WTC11 (cell line): ENCODE measurements at regions not wholly inside any gene's neighbourhood (a gene's known extent, or its start where the extent isn't known, plus 50 kb on each side); places are given as distances from the start of the nearest gene placed in this dataset.

Experiments used
- ATAC-seq: fragments of 200-7000 bp; cut with Tn5 transposase; 2 replicates; pipeline ENCODE4 v1.10.0; 2021; ENCODE audit warnings: mild to moderate bottlenecking, moderate library complexity
- CTCF ChIA-PET: fragments of 300-600 bp; sonication (Branson Sonifier 250); formaldehyde crosslinking; loops from one replicate; lab custom pipeline; 2021; ENCODE audit warnings: antibody characterized with exemption; lab: Charles Lee
- POLR2A ChIA-PET: fragments of 350-600 bp; sonication (Branson Sonifier 250); formaldehyde crosslinking; loops from one replicate; lab custom pipeline; 2021; ENCODE audit warnings: antibody characterized with exemption; lab: Charles Lee
- DNase-seq: peaks from one replicate; pipeline ENCODE4 v3.0.0; 2021; ENCODE audit warnings: low spot score
- H3K27ac Mint-ChIP-seq: 2 replicates; pipeline ENCODE4 v1.8.0; 2021; ENCODE audit warnings: mixed read lengths
- H3K27me3 Mint-ChIP-seq: 2 replicates; pipeline ENCODE4 v1.8.0; 2021; ENCODE audit warnings: low read depth, mild to moderate bottlenecking, moderate library complexity, mixed read lengths
- H3K36me3 Mint-ChIP-seq: 2 replicates; pipeline ENCODE4 v1.8.0; 2021; ENCODE audit warnings: mixed read lengths
- H3K4me1 Mint-ChIP-seq: 2 replicates; pipeline ENCODE4 v1.8.0; 2022; ENCODE audit warnings: mixed read lengths
- H3K4me3 Mint-ChIP-seq: 2 replicates; pipeline ENCODE4 v1.8.0; 2021; ENCODE audit warnings: mild to moderate bottlenecking, moderate library complexity, mixed read lengths
- H3K9me3 Mint-ChIP-seq: 2 replicates; pipeline ENCODE4 v1.8.0; 2021; ENCODE audit warnings: mixed read lengths
- AFF4 ChIP-seq: sonication (generic); formaldehyde crosslinking; IDR thresholded peaks from 2 replicates; pipeline ENCODE4 v1.8.1; 2023; ENCODE audit warnings: mild to moderate bottlenecking, missing genetic modification reagents, borderline replicate concordance
- ATF3 ChIP-seq: sonication (generic); formaldehyde crosslinking; conservative IDR thresholded peaks from 2 replicates; pipeline ENCODE4 v1.8.1; 2022; ENCODE audit warnings: mild to moderate bottlenecking, missing genetic modification reagents
- CREM ChIP-seq: sonication (generic); formaldehyde crosslinking; IDR thresholded peaks from 2 replicates; pipeline ENCODE4 v1.8.1; 2022; ENCODE audit warnings: mild to moderate bottlenecking, missing genetic modification reagents, moderate library complexity
- ELF4 ChIP-seq: sonication (generic); formaldehyde crosslinking; IDR thresholded peaks from 2 replicates; pipeline ENCODE4 v1.8.1; 2022; ENCODE audit warnings: low read depth, mild to moderate bottlenecking, moderate library complexity, missing genetic modification reagents
- EMX1 ChIP-seq: fragments of 250-450 bp; sonication (Bioruptor Pico); IDR thresholded peaks from 2 replicates; pipeline ENCODE4 v1.8.0; 2021; ENCODE audit warnings: mild to moderate bottlenecking
- FOXK1 ChIP-seq: sonication (generic); formaldehyde crosslinking; IDR thresholded peaks from 2 replicates; pipeline ENCODE4 v1.8.0; 2022; ENCODE audit warnings: mild to moderate bottlenecking, moderate library complexity, missing genetic modification reagents
- GTF2I ChIP-seq: fragments of 250-450 bp; sonication (Bioruptor Pico); conservative IDR thresholded peaks from 2 replicates; pipeline ENCODE4 v1.4.0; 2021; ENCODE audit warnings: mild to moderate bottlenecking
- JUN ChIP-seq: sonication (generic); formaldehyde crosslinking; IDR thresholded peaks from 2 replicates; pipeline ENCODE4 v1.8.0; 2023; ENCODE audit warnings: mild to moderate bottlenecking, missing genetic modification reagents
- KAT7 ChIP-seq: sonication (generic); formaldehyde crosslinking; IDR thresholded peaks from 2 replicates; pipeline ENCODE4 v1.8.1; 2023; ENCODE audit warnings: missing genetic modification reagents, mild to moderate bottlenecking, borderline replicate concordance
- MAX ChIP-seq: sonication (generic); formaldehyde crosslinking; IDR thresholded peaks from 2 replicates; pipeline ENCODE4 v1.8.0; 2022; ENCODE audit warnings: mild to moderate bottlenecking, missing genetic modification reagents
- MXD4 ChIP-seq: fragments of 250-450 bp; sonication (Bioruptor Pico); IDR thresholded peaks from 2 replicates; pipeline ENCODE4 v1.8.0; 2021; ENCODE audit warnings: mild to moderate bottlenecking, moderate library complexity, borderline replicate concordance
- NFATC4 ChIP-seq: fragments of 250-450 bp; sonication (Bioruptor Pico); IDR thresholded peaks from 2 replicates; pipeline ENCODE4 v1.9.0; 2021; ENCODE audit warnings: mild to moderate bottlenecking
- RELA ChIP-seq: sonication (generic); formaldehyde crosslinking; IDR thresholded peaks from 2 replicates; pipeline ENCODE4 v1.8.1; 2022; ENCODE audit warnings: missing genetic modification reagents, mild to moderate bottlenecking, borderline replicate concordance
- ZBTB21 ChIP-seq: sonication (generic); formaldehyde crosslinking; IDR thresholded peaks from 2 replicates; pipeline ENCODE4 v1.8.1; 2023; ENCODE audit warnings: mild to moderate bottlenecking, missing genetic modification reagents, borderline replicate concordance
- ZNF281 ChIP-seq: sonication (generic); formaldehyde crosslinking; IDR thresholded peaks from 2 replicates; pipeline ENCODE4 v1.8.0; 2023; ENCODE audit warnings: mild to moderate bottlenecking, missing genetic modification reagents
- ZNF396 ChIP-seq: fragments of 250-450 bp; sonication (Bioruptor Pico); IDR thresholded peaks from 2 replicates; pipeline ENCODE4 v1.8.0; 2021; ENCODE audit warnings: mild to moderate bottlenecking, moderate library complexity, borderline replicate concordance
- ZNF416 ChIP-seq: fragments of 250-450 bp; sonication (Bioruptor Pico); IDR thresholded peaks from 2 replicates; pipeline ENCODE4 v1.9.0; 2021; ENCODE audit warnings: mild to moderate bottlenecking, inconsistent platforms
- ZNF423 ChIP-seq: fragments of 250-450 bp; sonication (Bioruptor Pico); IDR thresholded peaks from 2 replicates; pipeline ENCODE4 v2.1.2; 2022; ENCODE audit warnings: mild to moderate bottlenecking, moderate library complexity
- TF ChIP-seq, protein P1 (sequence below): sonication (generic); formaldehyde crosslinking; IDR thresholded peaks from 2 replicates; pipeline ENCODE4 v1.8.1; 2023; ENCODE audit warnings: mild to moderate bottlenecking, missing genetic modification reagents, moderate library complexity
- TF ChIP-seq, protein P2 (sequence below): fragments of 250-450 bp; sonication (Bioruptor Pico); IDR thresholded peaks from 2 replicates; pipeline ENCODE4 v1.8.0; 2021; ENCODE audit warnings: mild to moderate bottlenecking
- TF ChIP-seq, protein P3 (sequence below): sonication (generic); formaldehyde crosslinking; IDR thresholded peaks from 2 replicates; pipeline ENCODE4 v1.8.1; 2022; ENCODE audit warnings: mild to moderate bottlenecking, moderate library complexity, missing genetic modification reagents
- TF ChIP-seq, protein P4 (sequence below): sonication (generic); formaldehyde crosslinking; IDR thresholded peaks from 2 replicates; pipeline ENCODE4 v1.8.1; 2023; ENCODE audit warnings: mild to moderate bottlenecking, missing genetic modification reagents

GRCh38 chr4:15348695-15349094 is 79.1 kb upstream of the C1QTNF7 start:
- TF ChIP-seq ZNF396 (no peak), ATF3 (CRISPR knock-in tag) (no peak), ZNF281 (CRISPR knock-in tag) (no peak), MXD4 (no peak), CREM (CRISPR knock-in tag) (no peak), NFATC4 (CRISPR knock-in tag) (no peak), KAT7 (CRISPR knock-in tag) (no peak), EMX1 (CRISPR knock-in tag) (no peak), GTF2I (no peak), ZNF423 (CRISPR knock-in tag) (no peak)
- TF ChIP-seq, protein P1, sequence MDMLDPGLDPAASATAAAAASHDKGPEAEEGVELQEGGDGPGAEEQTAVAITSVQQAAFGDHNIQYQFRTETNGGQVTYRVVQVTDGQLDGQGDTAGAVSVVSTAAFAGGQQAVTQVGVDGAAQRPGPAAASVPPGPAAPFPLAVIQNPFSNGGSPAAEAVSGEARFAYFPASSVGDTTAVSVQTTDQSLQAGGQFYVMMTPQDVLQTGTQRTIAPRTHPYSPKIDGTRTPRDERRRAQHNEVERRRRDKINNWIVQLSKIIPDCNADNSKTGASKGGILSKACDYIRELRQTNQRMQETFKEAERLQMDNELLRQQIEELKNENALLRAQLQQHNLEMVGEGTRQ (CRISPR knock-in tag): no peak
- TF ChIP-seq, all 79 proteins: peak for 0
- Mint-ChIP-seq H3K4me1 (peaks cover 11% of the 10 kb centered on the region), H3K4me3 (no peak overlapping the region), H3K27ac (no peak overlapping the region), H3K36me3 (no peaks in the 10 kb centered on the region), H3K9me3 (no peaks in the 10 kb centered on the region), H3K27me3 (no peaks in the 10 kb centered on the region)
- POLR2A ChIA-PET: no interaction called here
- CTCF ChIA-PET: no interaction called here
- DNase-seq (no peak), ATAC-seq (no peak)

GRCh38 chr4:15349531-15349935 is 78.3 kb upstream of the C1QTNF7 start:
- ChIA-PET POLR2A (interaction anchor here (0.6 kb wide), 1 partner anchor 84 kb away, joined by 3 read pairs; no protein-coding TSS in a partner anchor), CTCF (no interaction called here)
- no peaks in the 10 kb centered on the region for H3K36me3 Mint-ChIP-seq
- H3K4me3 Mint-ChIP-seq: no peak overlapping the region
- no peaks in the 10 kb centered on the region for H3K27me3 Mint-ChIP-seq
- TF ChIP-seq FOXK1 (CRISPR knock-in tag) (no peak), ZNF416 (CRISPR knock-in tag) (no peak), MAX (CRISPR knock-in tag) (no peak), JUN (CRISPR knock-in tag) (no peak), ATF3 (CRISPR knock-in tag) (no peak), KAT7 (CRISPR knock-in tag) (no peak), AFF4 (CRISPR knock-in tag) (no peak), ELF4 (CRISPR knock-in tag) (no peak), ZBTB21 (CRISPR knock-in tag) (no peak), RELA (CRISPR knock-in tag) (no peak)
- TF ChIP-seq, protein P2, sequence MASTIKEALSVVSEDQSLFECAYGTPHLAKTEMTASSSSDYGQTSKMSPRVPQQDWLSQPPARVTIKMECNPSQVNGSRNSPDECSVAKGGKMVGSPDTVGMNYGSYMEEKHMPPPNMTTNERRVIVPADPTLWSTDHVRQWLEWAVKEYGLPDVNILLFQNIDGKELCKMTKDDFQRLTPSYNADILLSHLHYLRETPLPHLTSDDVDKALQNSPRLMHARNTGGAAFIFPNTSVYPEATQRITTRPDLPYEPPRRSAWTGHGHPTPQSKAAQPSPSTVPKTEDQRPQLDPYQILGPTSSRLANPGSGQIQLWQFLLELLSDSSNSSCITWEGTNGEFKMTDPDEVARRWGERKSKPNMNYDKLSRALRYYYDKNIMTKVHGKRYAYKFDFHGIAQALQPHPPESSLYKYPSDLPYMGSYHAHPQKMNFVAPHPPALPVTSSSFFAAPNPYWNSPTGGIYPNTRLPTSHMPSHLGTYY (CRISPR knock-in tag): no peak
- TF ChIP-seq, protein P3, sequence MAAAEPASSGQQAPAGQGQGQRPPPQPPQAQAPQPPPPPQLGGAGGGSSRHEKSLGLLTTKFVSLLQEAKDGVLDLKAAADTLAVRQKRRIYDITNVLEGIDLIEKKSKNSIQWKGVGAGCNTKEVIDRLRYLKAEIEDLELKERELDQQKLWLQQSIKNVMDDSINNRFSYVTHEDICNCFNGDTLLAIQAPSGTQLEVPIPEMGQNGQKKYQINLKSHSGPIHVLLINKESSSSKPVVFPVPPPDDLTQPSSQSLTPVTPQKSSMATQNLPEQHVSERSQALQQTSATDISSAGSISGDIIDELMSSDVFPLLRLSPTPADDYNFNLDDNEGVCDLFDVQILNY (CRISPR knock-in tag): no peak
- TF ChIP-seq, protein P4, sequence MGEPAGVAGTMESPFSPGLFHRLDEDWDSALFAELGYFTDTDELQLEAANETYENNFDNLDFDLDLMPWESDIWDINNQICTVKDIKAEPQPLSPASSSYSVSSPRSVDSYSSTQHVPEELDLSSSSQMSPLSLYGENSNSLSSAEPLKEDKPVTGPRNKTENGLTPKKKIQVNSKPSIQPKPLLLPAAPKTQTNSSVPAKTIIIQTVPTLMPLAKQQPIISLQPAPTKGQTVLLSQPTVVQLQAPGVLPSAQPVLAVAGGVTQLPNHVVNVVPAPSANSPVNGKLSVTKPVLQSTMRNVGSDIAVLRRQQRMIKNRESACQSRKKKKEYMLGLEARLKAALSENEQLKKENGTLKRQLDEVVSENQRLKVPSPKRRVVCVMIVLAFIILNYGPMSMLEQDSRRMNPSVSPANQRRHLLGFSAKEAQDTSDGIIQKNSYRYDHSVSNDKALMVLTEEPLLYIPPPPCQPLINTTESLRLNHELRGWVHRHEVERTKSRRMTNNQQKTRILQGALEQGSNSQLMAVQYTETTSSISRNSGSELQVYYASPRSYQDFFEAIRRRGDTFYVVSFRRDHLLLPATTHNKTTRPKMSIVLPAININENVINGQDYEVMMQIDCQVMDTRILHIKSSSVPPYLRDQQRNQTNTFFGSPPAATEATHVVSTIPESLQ (CRISPR knock-in tag): no peak
- H3K27ac Mint-ChIP-seq: no peak overlapping the region
- no peak for DNase-seq
- peaks cover 14% of the 10 kb centered on the region for H3K4me1 Mint-ChIP-seq
- no peaks in the 10 kb centered on the region; the same call in 1 of the 2 replicates for H3K9me3 Mint-ChIP-seq
- no peak for ATAC-seq
